ENCODE measurements at regions not wholly inside any gene's neighbourhood (a gene's known extent, or its start where the extent isn't known, plus 50 kb on each side); places are given as distances from the start of the nearest gene placed in this dataset.

DNA sequence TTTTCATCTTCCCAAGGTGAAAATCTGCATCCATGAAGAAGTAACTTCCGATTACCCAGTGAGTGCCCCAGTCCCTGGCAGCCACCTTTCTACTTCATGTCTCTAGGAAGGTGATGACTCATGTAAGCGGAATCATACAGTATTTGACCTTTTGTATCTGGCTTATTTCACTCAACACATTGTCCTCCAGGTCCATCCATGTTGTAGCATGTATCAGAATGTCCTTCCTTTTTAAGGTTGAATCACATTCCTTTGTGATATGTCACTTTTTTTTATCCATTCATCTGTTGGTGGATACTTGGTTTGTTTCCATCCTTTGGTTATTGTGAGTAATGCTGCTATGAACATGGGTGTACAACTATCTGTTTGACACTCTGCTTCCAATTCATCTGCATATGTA is 176.3 kb upstream of the CDYL start:
- TF ChIP-seq POLR2A (IDR thresholded peaks at IDR 0.05) (no peak), CTCF (IDR thresholded peaks at IDR 0.05) (no peak), POLR2AphosphoS5 (IDR thresholded peaks at IDR 0.05) (peak in 1 of 3 donors; percentile 28), EP300 (IDR thresholded peaks at IDR 0.05) (no peak)

All from stomach (tissue), 4 donors.